Gastroesophageal sphincter (tissue), 3 donors: ENCODE measurements at regions not wholly inside any gene's neighbourhood (a gene's known extent, or its start where the extent isn't known, plus 50 kb on each side); places are given as distances from the start of the nearest gene placed in this dataset.

Experiments
- EP300 ChIP-seq: sonication (generic); formaldehyde crosslinking; IDR thresholded peaks from one replicate; pipeline ENCODE4 v1.6.1; 2017; ENCODE audit warnings: antibody characterized with exemption, mild to moderate bottlenecking
- POLR2A ChIP-seq, 2 donors: fragments of 450-650 bp; IDR thresholded peaks; one replicate each; pipeline ENCODE4 v1.6.1; 2017; ENCODE audit warnings: antibody characterized with exemption in 2 of 2, mild to moderate bottlenecking in 2 of 2, moderate library complexity in 1 of 2
- POLR2AphosphoS5 ChIP-seq: sonication (generic); formaldehyde crosslinking; IDR thresholded peaks from one replicate; pipeline ENCODE4 v1.6.1; 2017; ENCODE audit warnings: antibody characterized with exemption
- TF ChIP-seq, protein P1 (sequence below), 4 experiments: fragments of 200-600 bp in 2 of 4; fragments of 450-650 bp in 2 of 4; sonication (generic) in 1 of 4; IDR thresholded peaks; one replicate each; pipeline ENCODE4 v1.5.1; 2017 to 2019; ENCODE audit warnings: antibody characterized with exemption in 4 of 4, mild to moderate bottlenecking in 2 of 4, moderate library complexity in 2 of 4

DNA sequence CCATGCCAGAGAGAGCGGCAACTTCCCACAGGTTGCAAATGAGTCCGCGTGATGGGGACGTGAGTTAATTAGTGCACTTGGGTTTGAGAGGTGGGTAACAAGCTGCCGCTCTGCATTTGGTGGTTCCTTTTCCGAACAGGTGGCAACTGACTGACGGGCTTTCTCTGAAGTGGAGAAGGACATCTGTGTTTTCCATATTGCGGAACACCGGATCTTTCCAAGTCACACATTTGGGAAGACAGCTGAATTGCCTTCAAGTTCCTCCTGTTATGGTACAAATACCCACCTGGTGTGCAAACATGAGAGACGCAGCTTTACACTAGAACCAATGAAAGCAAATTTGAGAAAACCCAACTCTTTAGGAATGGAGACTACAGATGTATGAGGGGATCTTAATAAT is 451.3 kb upstream of the ZFHX3 start:
- TF ChIP-seq, protein P1, sequence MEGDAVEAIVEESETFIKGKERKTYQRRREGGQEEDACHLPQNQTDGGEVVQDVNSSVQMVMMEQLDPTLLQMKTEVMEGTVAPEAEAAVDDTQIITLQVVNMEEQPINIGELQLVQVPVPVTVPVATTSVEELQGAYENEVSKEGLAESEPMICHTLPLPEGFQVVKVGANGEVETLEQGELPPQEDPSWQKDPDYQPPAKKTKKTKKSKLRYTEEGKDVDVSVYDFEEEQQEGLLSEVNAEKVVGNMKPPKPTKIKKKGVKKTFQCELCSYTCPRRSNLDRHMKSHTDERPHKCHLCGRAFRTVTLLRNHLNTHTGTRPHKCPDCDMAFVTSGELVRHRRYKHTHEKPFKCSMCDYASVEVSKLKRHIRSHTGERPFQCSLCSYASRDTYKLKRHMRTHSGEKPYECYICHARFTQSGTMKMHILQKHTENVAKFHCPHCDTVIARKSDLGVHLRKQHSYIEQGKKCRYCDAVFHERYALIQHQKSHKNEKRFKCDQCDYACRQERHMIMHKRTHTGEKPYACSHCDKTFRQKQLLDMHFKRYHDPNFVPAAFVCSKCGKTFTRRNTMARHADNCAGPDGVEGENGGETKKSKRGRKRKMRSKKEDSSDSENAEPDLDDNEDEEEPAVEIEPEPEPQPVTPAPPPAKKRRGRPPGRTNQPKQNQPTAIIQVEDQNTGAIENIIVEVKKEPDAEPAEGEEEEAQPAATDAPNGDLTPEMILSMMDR (IDR thresholded peaks at IDR 0.05), result no peak
- TF ChIP-seq POLR2AphosphoS5 (no peak), POLR2A (IDR thresholded peaks at IDR 0.05) (no peak), EP300 (no peak)
